ENCODE measurements at regions not wholly inside any gene's neighbourhood (a gene's known extent, or its start where the extent isn't known, plus 50 kb on each side); places are given as distances from the start of the nearest gene placed in this dataset.

DNA sequence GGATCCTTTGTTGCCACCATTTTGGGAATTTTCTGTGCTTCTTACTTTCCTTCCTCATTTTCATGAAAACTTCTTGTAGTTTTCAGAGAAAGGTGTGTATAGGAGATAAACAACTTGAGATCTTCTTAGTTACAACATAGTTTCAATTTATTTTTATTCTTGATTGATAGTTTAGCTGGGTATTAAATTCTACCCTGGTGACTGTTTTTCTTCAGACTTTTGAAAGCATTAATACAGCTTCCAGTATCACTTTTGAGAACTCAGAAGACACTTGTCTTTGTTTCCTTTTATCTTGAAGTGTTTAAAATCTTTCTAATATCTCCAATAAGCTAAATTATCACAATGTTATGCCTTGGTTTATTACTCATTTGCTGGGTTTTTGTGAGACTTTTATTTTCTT, 167.5 kb upstream of the DPP10 start:
- TF ChIP-seq, protein P1, sequence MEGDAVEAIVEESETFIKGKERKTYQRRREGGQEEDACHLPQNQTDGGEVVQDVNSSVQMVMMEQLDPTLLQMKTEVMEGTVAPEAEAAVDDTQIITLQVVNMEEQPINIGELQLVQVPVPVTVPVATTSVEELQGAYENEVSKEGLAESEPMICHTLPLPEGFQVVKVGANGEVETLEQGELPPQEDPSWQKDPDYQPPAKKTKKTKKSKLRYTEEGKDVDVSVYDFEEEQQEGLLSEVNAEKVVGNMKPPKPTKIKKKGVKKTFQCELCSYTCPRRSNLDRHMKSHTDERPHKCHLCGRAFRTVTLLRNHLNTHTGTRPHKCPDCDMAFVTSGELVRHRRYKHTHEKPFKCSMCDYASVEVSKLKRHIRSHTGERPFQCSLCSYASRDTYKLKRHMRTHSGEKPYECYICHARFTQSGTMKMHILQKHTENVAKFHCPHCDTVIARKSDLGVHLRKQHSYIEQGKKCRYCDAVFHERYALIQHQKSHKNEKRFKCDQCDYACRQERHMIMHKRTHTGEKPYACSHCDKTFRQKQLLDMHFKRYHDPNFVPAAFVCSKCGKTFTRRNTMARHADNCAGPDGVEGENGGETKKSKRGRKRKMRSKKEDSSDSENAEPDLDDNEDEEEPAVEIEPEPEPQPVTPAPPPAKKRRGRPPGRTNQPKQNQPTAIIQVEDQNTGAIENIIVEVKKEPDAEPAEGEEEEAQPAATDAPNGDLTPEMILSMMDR (IDR thresholded peaks at IDR 0.05; ENCODE audit: low read length), result no peak
- no peak for TF ChIP-seq EZH2phosphoT487 (IDR thresholded peaks at IDR 0.05; ENCODE audit: low read length)
- no peak for TF ChIP-seq EZH2 (optimal IDR thresholded peaks at IDR 0.05; ENCODE audit: low read depth, low read length)
